IPS-15b (cell line): ENCODE measurements at regions not wholly inside any gene's neighbourhood (a gene's known extent, or its start where the extent isn't known, plus 50 kb on each side); places are given as distances from the start of the nearest gene placed in this dataset.
"Not testable (repeated sequence)": the region's sequence is repeated elsewhere in the genome, so short reads cannot be mapped to it uniquely, and the experiment has no call there.

Source experiments
- H3K27me3 ChIP-seq: one replicate; pipeline ENCODE4 v1.6.1; 2013; ENCODE audit warnings: low read length; ENCODE audit not compliant: control insufficient read depth, insufficient read depth
- H3K36me3 ChIP-seq: one replicate; pipeline ENCODE4 v1.6.1; 2013; ENCODE audit warnings: low read length; ENCODE audit not compliant: control insufficient read depth, insufficient read depth
- H3K4me1 ChIP-seq: one replicate; pipeline ENCODE4 v1.6.1; 2013; ENCODE audit warnings: mild to moderate bottlenecking, low read length; ENCODE audit not compliant: control insufficient read depth, insufficient read depth
- H3K4me3 ChIP-seq: one replicate; pipeline ENCODE4 v1.5.1; 2013; ENCODE audit warnings: low read depth, low read length
- H3K9ac ChIP-seq: one replicate; pipeline ENCODE4 v1.6.1; 2013; ENCODE audit warnings: low read depth, mild to moderate bottlenecking, low read length
- H3K9me3 ChIP-seq: one replicate; pipeline ENCODE4 v1.6.1; 2013; ENCODE audit warnings: mild to moderate bottlenecking, low read length; ENCODE audit not compliant: control insufficient read depth, insufficient read depth

GRCh38 chr7:91357379-91357778, 93.1 kb downstream of the FZD1 start:
- H3K36me3 ChIP-seq, result no peaks in the 10 kb centered on the region
- H3K4me3 ChIP-seq, result no peak overlapping the region
- H3K4me1 ChIP-seq, result peaks cover 13% of the 10 kb centered on the region
- H3K9ac ChIP-seq, result no peak overlapping the region
- no peaks in the 10 kb centered on the region for H3K9me3 ChIP-seq
- peaks cover 93% of the 10 kb centered on the region for H3K27me3 ChIP-seq

DNA sequence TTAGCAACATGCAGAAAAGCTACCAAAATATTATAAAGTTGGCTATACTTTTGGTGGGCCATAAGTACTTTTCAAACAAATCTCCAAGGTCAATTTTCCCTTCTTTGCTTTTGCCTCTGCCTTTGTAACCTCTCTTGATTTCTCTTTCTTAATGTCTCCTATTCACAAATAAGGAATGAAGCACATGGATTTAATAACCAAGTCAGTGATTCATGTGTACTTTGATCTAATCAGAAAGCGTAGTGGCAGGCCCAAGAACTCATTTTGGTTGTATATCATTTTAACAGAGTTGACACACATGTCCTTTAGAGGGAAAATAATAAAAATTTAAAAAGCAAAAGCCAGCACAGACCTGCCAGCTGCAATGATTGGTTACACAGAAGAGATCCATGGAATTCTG, 93.7 kb downstream of the FZD1 start:
- H3K9ac ChIP-seq, result no peak overlapping the region
- H3K27me3 ChIP-seq, result peaks cover 94% of the 10 kb centered on the region
- no peak overlapping the region for H3K4me3 ChIP-seq

GRCh38 chr7:91358303-91358702, 94.1 kb downstream of the FZD1 start:
- no peak overlapping the region for H3K9ac ChIP-seq
- H3K4me1 ChIP-seq, result peaks cover 12% of the 10 kb centered on the region
- no peak overlapping the region for H3K4me3 ChIP-seq
- H3K36me3 ChIP-seq, result no peaks in the 10 kb centered on the region
- H3K9me3 ChIP-seq, result no peaks in the 10 kb centered on the region
- peaks cover 90% of the 10 kb centered on the region for H3K27me3 ChIP-seq

More for the DNA sequence above, 93.7 kb downstream of the FZD1 start:
- H3K9me3 ChIP-seq, result no peaks in the 10 kb centered on the region
- peaks cover 13% of the 10 kb centered on the region for H3K4me1 ChIP-seq
- H3K36me3 ChIP-seq, result no peaks in the 10 kb centered on the region

DNA sequence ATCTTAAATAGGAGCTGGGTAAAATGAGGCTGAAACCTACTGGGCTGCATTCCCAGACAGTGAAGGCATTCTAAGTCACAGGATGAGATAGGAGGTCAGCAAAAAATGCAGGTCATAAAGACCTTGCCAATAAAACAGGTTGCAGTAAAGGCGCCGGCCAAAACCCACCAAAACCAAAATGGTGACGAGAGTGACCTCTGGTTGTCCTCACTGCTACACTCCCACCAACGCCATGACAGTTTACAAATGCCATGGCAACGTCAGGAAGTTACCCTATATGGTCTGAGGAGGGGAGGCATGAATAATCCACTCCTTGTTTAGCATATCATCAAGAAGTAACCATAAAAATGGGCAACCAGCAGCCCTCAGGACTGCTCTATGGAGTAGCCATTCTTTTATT, 100.9 kb downstream of the FZD1 start:
- H3K4me1 ChIP-seq, result peaks cover 14% of the 10 kb centered on the region
- not testable (repeated sequence) for H3K9ac ChIP-seq, H3K4me3 ChIP-seq, H3K9me3 ChIP-seq, H3K36me3 ChIP-seq
- peaks cover 34% of the 10 kb centered on the region for H3K27me3 ChIP-seq

GRCh38 chr7:91366091-91366490, 101.9 kb downstream of the FZD1 start:
- Histone ChIP-seq H3K36me3 (no peaks in the 10 kb centered on the region), H3K27me3 (peaks cover 28% of the 10 kb centered on the region), H3K4me3 (no peak overlapping the region), H3K9ac (no peak overlapping the region), H3K4me1 (peaks cover 14% of the 10 kb centered on the region), H3K9me3 (no peaks in the 10 kb centered on the region)

DNA sequence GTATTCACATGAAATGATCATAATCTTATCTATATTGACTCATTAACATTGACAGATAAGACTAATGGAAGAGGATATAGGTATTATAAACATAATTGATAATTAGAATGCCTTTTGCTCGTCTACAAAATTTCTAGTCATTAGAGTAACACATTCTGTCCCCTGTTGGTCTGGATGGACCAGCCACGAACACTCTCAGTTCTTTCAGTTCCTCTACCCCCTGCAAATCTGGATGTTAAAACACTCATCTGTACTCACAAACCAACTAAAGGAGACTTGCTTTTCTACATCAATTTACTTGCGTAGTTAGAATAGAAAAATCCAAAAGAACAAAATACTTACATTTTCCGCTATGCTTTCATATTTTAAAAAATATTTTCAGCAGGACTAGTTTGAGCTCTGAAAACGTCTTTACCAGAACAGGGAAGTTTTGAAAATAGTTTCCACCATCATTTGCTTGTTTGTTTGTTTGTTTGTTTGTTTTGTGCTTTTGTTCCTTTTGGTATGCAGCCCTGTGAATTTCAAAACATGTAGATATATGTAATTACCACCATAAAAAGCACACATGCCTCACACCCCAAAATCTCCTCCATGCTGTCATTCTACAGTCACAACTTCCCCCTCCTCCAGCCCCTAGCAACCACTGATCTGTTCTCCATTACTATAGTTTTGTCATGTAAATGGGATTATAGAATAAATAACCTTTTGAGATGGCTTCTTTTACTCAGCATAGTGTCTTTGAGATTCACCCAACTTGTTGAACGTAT, 103.8 kb downstream of the FZD1 start:
- H3K4me1 ChIP-seq, result peaks cover 14% of the 10 kb centered on the region

DNA sequence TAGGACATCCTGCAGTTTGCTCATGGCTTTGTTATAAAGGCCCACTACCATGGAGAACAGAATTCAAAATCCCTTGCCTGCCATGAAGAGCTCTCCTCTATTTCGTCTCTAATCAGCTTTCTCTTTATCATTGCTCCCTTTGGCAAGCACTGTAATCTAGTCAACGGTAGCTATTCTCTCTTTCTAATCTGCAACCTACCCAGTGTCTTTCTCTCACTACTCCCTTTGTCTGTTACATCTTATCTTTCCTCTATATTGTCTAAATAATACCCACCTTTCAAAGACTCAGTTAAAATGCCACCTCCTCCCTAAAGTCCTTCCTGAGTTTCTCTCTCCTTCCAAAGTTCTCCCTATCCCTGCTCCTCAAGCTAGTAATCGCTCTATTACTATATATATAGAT, 108.1 kb downstream of the FZD1 start:
- Histone ChIP-seq H3K36me3 (no peaks in the 10 kb centered on the region), H3K9ac (no peak overlapping the region), H3K27me3 (peaks cover 4% of the 10 kb centered on the region), H3K4me1 (peaks cover 14% of the 10 kb centered on the region), H3K4me3 (no peak overlapping the region), H3K9me3 (no peaks in the 10 kb centered on the region)

More for the DNA sequence above, 103.8 kb downstream of the FZD1 start:
- H3K4me3 ChIP-seq, result peak overlapping the region; percentile 3
- H3K27me3 ChIP-seq, result peaks cover 14% of the 10 kb centered on the region
- H3K9ac ChIP-seq, result no peak overlapping the region
- no peaks in the 10 kb centered on the region for H3K36me3 ChIP-seq
- H3K9me3 ChIP-seq, result no peaks in the 10 kb centered on the region

DNA sequence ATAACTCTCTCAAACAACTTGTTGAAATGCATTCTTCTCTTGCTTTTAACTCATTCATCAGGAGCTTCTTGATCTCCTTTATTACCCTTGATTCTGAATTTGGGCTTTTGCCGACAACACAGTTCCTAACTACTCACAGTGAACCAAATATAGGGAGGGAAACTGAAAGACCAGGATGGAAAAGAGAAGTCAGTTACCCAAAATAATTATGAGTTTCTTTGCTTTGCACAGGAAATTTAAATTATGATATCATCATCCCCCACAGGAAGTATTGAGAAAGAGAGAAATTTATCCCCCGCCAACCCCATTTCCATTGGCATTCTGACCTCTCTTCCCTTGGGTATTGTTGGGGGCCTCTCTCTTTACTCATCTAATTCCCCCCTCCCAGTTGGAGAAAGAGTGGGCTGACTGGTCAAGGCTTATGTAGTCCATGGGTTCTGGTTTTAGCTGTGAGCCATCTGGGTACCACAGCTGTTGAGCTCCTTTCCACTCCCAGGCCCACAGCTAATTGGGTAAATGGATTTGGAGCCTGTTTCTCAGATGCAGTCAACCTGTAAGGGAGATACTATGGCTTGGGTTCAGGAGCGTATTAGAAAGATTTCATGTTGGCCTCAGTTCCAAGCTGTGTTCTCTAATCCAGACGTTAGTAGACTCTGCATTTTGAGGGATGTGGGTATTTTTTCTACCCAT, 109.0 kb downstream of the FZD1 start:
- Histone ChIP-seq H3K9ac (no peak overlapping the region), H3K27me3 (peaks cover 4% of the 10 kb centered on the region), H3K4me3 (no peak overlapping the region), H3K4me1 (peaks cover 7% of the 10 kb centered on the region), H3K36me3 (no peaks in the 10 kb centered on the region), H3K9me3 (no peaks in the 10 kb centered on the region)

- Histone ChIP-seq H3K36me3 (no peaks in the 10 kb centered on the region), H3K4me3 (no peak overlapping the region), H3K27me3 (peaks cover 4% of the 10 kb centered on the region), H3K4me1 (no peaks in the 10 kb centered on the region), H3K9me3 (no peaks in the 10 kb centered on the region), H3K9ac (no peak overlapping the region)
Measured at GRCh38 chr7:91374321-91374989, 110.2 kb downstream of the FZD1 start.

- H3K4me3 ChIP-seq, result no peak overlapping the region
- H3K27me3 ChIP-seq, result peaks cover 4% of the 10 kb centered on the region
- no peak overlapping the region for H3K9ac ChIP-seq
- H3K36me3 ChIP-seq, result no peaks in the 10 kb centered on the region
- H3K4me1 ChIP-seq, result no peaks in the 10 kb centered on the region
- no peaks in the 10 kb centered on the region for H3K9me3 ChIP-seq
Measured at GRCh38 chr7:91375378-91375777, 111.1 kb downstream of the FZD1 start.

DNA sequence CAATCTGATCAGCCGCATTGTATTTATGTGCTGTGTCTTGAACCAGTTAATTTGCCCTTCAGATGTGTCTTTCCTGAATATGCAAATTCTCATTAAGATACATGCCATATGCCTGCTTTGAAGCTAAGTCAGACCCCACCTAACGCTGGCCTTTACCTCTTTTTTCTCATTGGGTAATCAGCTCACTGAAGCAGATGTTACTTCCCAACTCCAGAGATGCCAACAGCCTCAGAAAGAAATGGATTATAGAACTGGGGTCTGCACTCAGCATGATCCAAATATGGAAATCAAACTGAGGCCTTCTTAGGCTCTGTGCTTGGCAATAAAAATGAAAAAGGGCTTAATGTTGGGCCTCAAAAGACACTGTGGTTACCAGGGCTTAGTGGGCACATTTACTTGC, 113.9 kb downstream of the FZD1 start:
- H3K4me1 ChIP-seq, result no peaks in the 10 kb centered on the region
- H3K4me3 ChIP-seq, result no peak overlapping the region
- no peaks in the 10 kb centered on the region for H3K9me3 ChIP-seq
- H3K27me3 ChIP-seq, result peaks cover 4% of the 10 kb centered on the region
- H3K9ac ChIP-seq, result no peak overlapping the region
- no peaks in the 10 kb centered on the region for H3K36me3 ChIP-seq

DNA sequence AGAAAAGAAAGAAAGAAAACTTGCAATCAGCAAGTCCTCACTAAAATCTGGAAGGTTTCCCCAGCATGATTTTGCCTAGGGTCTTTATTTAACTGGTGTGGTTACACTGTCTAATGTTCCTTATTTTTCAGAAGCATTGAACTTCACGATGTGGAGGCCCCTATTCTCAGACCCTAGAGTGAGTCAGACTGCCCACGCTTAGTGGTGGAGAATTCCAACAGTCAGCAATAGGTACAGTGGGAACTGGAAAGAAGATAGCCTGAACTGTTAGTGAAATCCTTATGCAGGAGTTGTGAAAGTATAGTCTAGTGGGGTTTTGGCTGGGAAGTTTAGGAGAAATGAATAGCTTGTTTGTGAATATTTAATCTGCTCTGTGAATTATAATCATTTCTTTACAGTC, 115.0 kb downstream of the FZD1 start:
- peaks cover 4% of the 10 kb centered on the region for H3K27me3 ChIP-seq
- H3K9ac ChIP-seq, result no peak overlapping the region
- no peaks in the 10 kb centered on the region for H3K9me3 ChIP-seq

More for the DNA sequence above, 115.0 kb downstream of the FZD1 start:
- Histone ChIP-seq H3K4me1 (no peaks in the 10 kb centered on the region), H3K4me3 (no peak overlapping the region), H3K36me3 (no peaks in the 10 kb centered on the region)
